ENCODE measurements at regions not wholly inside any gene's neighbourhood (a gene's known extent, or its start where the extent isn't known, plus 50 kb on each side); places are given as distances from the start of the nearest gene placed in this dataset.
"Not testable (repeated sequence)": the region's sequence is repeated elsewhere in the genome, so short reads cannot be mapped to it uniquely, and the experiment has no call there.

DNA sequence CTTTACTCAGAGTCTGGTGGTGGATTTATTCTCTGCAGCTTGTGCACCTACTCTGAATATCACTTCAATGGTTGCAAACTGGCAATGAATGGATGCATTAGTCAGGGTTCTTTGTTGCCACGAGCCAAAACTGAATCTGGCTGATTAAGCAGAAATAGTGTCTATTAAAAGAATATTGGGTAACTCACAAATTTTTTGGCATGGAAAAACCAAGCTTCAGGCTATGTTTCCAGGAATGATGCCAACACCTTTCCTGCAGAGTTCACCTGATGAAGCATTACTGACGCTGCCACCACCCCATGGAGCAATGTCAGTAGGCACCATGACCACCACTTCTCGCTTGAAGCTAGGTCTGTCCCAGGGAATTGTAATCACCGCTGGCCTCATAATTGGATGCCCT, 597.8 kb upstream of the SLC10A2 start:
- no peak for DNase-seq (ENCODE audit: low read depth in 4 of 4, low spot score in 3 of 4)

DNA sequence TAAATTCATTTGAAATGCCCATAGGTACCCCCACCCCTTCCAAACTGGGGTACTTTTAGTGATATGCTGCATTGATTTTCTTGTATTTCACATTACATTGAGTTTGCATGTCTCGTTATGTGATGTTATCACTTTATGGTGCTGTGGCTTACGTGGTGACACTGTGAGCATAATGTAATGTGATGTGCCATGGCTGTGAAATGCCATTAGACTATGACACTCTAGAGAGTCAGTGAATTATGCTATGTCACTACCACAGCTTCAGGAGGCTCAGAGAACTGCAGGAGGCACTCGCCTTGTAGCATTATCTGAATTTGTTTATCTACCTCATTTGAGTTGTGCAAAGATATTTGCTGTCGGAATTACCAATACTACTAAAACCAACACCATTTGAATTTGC, 590.1 kb upstream of the SLC10A2 start:
- no peak for DNase-seq (ENCODE audit: low read depth in 4 of 4, low spot score in 3 of 4)

DNA sequence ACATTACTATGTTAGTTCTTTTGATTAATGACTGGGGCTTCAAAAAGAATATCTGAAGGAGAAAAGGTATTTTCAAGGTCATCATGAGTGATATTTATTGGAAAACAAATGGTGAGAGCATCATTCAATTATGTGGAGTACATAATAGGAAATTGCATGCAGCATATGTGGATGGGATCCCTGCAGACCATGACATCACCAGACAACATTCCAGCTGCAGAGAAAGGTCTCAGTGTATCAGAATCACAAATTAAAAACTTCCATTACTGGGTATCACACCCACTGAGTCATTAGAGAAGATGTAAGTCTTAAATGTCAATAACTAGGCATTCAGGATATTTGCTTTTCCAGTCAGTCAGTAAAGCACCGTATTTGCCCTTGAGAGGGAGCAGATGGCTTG, 574.4 kb upstream of the SLC10A2 start:
- no peak for DNase-seq (ENCODE audit: low read depth in 4 of 4, low spot score in 3 of 4)

DNA sequence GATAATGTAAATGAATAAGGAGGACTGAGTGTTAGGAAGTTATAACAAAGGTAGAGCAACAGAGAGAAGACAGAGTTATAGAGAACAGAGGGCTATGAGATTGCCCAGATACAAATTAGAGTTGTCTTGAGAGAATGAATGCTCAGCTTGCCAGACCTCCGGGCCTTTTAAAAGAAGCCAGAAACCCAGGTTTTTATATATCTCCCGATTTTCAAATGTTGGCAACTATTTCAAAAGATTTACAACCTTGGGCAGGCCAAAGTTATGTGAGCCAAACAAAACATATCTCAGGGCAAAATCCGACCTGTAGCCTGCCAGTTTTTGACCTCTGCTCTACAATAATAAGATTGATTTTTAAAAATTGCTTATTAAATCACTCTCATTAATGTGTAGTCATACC, 573.1 kb upstream of the SLC10A2 start:
- no peak for DNase-seq (ENCODE audit: low read depth in 4 of 4, low spot score in 3 of 4)

DNA sequence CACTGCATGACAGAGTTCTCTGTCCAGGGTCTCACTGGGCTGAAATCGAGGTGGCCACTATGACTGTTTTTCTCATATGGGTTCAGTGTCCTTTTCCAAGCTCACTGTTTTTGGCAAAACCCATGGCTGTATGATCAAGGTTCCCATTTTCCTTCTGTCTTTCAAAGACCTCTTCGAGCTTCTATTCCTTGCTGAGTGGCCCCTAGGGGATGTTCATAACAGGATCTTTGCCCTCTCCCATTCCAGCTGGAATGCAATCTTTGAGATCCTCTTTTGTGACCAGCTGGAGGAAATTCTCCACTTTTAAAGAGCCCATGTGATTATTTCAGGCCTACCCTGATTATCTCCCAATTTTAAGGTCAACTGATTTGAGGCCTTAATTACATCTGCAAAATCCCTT, 572.5 kb upstream of the SLC10A2 start:
- no peak for DNase-seq (ENCODE audit: low read depth in 4 of 4, low spot score in 3 of 4)

DNA sequence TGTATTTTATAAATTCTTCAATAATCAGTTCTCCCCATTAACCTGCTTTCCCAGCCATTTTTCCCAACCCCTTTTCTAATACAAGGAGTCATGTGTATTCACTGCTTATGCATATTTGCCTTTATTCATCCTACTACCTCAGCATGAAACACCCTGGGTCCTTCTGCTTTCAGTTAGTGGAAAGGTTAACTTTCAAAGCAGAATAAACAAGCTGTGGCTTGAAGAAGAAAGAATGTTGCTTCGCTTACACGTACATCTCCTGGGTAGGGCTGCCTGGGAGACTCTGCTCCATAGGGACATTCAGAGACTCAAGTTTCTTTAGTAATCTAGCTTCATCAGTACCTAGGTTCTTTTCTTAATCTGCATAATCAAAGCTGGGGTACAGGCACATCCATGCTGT, 567.8 kb upstream of the SLC10A2 start:
- DNase-seq (ENCODE audit: low read depth in 4 of 4, low spot score in 3 of 4), result no peak

DNA sequence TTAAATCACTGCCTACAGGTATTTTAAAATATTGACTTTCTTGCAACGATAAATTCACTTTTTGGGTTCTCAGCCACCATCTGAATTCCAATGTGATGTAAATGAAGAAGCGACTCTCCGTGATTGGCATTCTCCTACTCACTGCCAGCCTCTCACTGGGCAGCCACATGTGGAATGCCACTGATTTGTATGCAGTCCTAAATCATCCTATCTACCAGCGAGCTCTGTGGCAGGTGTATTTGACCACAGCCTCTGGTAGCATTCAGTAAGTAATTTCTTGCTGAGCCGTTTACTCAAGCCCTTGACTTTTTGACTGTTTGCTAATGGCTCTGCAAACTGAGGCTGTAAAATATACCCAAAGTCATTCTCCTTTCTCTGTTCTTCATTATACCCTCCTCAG, 559.0 kb upstream of the SLC10A2 start:
- no peak for DNase-seq (ENCODE audit: low read depth in 4 of 4, low spot score in 3 of 4)

DNA sequence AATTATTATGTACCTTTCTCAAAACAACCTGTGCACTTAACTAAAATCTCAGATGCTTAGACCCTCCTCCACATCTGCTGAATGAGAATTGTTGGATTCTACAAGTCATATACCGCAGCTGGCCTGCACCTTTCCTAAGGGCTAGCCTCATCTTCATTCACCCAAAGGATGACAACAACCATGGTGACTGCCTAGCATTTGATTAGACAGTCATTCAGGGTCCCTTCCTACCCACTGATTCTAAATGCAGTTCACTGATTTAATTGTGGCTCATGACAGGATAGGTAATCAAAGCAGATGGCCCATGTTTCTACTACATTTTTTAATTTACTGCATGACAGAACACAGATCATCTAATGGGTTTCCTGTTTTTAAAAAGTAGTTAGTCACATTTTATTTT, 551.9 kb upstream of the SLC10A2 start:
- no peak for DNase-seq (ENCODE audit: low read depth in 4 of 4, low spot score in 3 of 4)

DNA sequence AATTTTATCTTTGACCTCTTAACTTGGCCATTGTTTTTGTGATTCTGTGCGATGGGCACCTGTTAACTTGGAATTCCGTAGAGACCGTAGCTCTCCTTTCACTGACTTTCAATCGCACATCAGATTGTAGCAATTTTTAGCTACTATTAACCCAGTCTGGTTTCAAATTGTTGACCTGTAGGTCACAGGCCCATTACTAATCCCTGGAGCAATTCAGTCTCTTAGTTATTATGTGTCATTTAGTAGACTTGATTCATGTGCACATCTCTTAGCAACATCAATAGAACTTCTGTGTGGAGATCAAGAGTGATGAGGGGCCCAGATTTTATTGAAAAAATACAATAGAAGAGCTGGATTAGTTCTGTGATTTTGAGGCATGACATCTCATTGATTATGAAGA, 549.6 kb upstream of the SLC10A2 start:
- DNase-seq (ENCODE audit: low read depth in 4 of 4, low spot score in 3 of 4), result no peak

DNA sequence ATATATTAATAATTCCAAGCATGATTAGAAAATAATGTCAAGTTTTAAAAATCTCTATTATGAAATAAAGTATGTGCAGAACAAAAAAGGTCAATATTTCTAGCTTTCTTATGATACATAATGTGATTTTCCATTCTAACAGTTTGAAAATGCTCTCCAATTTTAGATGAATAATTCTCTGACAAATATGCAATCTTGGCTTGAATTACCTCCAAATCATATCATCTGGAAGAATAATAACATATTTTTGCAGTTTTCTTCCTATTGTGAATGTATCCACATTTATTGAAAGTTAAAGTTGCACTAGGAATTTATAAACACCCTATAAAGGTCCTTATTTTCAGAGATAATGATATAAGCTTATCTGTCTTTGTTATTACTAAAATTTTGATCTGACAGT, 548.5 kb upstream of the SLC10A2 start:
- DNase-seq (ENCODE audit: low read depth in 4 of 4, low spot score in 3 of 4), result no peak

DNA sequence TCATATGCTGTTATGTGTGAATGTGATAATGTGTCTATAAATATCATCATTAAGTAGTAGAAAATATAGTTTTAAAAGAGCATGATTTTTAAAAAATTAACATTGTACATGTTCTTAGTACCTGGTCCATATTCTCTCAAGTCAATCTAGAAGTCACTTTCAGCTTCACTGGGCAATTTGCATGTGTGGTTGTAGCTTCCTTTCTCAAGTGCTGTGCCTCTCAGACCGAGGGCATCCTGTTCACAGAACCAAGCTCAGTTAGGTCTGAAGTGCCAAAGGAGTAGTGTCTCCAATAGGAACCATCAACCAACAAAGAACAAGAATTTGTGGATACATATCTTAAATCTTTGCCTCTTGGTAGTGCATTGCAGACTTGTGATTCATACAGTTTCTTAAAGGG, 541.8 kb upstream of the SLC10A2 start:
- no peak for DNase-seq (ENCODE audit: low read depth in 4 of 4, low spot score in 3 of 4)

DNA sequence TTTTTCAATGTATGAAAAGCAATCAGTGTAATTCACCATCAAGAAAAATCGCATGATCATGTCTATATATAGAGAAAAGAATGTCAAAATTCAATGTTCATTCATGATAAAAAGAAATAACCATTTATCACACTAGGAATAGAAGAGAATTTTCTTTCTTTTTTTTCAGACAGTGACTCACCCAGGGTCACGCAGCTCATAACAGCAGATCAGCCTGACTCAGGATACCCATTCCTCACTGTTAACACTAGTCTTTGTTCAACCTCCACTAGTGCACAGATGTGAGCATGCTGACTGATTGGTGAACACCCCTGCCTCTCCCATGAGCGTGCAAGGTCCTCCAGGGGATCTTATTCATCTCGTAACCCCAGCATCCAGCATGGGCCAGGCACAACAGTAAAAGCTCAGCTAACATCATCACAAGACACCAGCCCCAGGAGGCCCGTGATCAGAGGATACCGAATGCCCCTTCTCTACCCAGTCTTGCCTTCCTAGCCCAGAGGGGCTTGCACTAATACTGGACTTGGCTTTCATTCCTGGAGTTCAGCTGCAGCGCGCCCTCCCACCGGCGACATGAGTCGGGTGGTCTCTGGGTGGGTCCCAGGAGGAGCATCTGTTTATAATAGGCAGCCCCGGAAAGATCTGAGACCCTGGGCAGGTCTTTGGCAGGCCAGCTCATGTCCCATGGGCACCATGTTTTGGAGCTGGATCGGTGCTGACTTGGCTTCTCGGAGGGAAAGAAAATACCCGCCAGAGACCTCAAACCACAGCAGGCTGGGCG, 539.5 kb upstream of the SLC10A2 start:
- no peak for DNase-seq (ENCODE audit: low read depth in 4 of 4, low spot score in 3 of 4)

DNA sequence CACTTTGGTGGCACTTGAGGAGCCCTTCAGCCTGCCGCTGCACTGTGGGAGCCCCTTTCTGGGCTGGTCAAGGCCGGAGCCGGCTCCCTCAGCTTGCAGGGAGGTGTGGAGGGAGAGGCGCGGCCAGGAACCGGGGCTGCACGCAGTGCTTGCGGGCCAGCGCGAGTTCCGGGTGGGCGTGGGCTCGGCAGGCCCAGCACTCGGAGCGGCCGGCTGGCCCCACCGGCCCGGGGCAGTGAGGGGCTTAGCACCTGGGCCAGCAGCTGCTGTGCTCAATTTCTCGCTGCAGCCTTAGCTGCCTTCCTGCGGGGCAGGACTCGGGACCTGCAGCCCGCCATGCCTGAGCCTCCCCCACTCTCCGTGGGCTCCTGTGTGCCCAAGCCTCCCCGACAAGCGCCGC, 533.7 kb upstream of the SLC10A2 start:
- DNase-seq (ENCODE audit: low read depth in 4 of 4, low spot score in 3 of 4), result not testable (repeated sequence)

DNA sequence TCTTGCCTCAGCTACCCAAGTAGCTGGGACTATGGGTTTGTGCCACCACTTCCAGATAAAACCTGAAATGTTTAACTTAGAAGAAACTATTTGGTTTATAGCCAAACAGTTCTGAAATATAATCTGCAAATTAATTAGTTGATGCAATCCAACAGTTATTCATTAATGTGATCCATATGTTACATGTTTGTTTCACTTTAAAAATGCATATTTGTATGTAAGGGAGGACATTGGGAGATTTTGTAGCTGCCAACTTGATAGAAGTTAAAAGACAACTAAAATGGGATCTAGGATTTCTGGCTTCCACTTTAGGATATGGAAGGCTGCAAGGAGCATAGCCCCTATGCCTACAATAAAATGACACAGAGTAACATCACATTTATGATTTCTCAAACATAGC, 532.5 kb upstream of the SLC10A2 start:
- DNase-seq (ENCODE audit: low read depth in 4 of 4, low spot score in 3 of 4), result no peak

DNA sequence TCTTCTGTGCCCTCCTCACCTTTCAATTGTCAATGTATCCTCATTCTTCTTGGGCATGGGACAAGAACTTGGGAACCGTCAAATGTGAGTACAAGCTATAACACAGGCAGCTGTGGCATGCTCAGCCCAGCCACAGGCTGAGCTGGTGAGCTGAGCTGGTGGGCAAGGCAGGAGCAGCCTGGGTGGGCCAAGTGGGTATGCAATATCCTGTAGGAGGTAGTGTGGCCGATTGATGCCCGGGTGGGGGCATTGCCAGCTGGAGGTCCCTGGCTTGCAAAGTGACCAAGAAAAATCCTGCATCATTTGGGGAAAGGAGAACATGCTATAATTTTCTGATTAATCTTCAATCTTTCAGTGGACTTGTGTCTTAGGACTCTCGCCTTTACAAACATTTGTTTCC, 507.2 kb upstream of the SLC10A2 start:
- DNase-seq (ENCODE audit: low read depth in 4 of 4, low spot score in 3 of 4), result no peak

DNA sequence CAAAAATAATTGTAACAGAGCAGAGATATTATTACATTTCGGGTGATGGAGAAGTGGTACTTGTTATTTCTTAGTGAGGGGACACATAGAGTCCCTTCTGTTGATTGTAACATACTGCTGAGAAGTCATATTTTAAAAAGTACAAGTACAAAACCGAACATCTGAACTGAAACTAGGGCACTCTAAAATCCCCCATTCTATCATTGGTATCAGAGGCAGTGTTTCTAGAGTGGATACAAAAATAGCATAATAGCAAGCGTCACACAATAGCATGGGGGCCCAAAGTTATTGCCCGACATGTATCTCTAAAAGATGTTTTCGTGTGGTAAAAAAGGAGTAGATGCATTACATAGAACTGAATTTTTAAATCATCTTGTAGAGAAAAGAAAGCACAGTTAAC, 502.1 kb upstream of the SLC10A2 start:
- DNase-seq (ENCODE audit: low read depth in 4 of 4, low spot score in 3 of 4), result no peak

DNA sequence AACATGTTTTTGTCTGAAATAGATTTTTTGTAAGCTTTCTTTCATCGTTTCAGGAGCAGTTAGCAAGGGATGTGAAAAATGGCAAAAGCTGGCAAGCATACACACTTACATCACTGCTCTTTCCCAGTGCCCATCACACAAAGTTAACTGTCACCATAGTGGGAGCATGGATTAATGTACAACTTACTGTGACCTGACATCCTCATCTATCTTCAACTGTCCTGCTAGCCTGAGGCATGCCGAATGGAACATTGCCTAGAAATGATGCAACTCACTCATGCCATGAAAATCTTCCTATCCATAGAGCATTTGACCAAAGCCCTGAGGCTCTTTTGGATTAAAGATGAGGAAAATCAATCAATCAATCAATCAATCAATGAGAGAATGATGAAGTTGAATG, 491.7 kb upstream of the SLC10A2 start:
- no peak for DNase-seq (ENCODE audit: low read depth in 4 of 4, low spot score in 3 of 4)

DNA sequence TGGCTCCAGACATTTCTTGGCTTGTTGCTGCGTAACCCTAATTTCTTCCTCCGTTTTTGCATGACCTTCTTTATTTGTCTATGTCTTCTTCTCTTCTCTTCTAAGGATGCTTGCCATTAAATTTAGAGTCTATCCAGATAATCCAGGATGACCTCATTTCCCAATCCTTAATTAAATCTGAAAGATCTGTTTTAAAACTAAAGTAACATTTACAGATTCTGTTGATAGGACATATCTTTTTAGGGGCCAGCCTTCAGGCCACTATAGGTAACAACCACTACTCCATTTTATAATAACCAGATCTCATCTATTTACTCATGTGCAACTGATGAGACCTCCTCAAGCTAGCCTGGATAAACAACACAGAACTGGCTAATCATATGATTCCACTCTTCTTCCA, 490.5 kb upstream of the SLC10A2 start:
- DNase-seq (ENCODE audit: low read depth in 4 of 4, low spot score in 3 of 4), result no peak

DNA sequence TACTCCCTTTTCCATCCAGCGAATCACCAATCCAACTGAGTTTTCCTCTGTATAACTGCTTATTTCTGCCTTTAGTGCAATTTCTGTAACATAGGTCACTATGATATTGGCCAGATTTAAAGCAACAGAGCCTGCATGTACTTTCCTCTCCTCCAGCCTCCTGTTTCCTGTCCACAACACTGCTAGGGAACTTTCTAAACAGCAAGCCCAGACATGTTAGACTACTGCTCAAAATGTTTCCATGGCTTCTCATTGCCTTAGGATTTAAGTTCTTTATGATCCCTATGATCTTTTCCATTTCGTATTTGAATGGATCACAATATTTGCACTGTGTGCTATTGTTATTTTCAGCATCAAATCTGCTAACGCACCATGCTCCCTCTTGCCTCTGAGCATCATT, 481.7 kb upstream of the SLC10A2 start:
- DNase-seq (ENCODE audit: low read depth in 4 of 4, low spot score in 3 of 4), result no peak

DNA sequence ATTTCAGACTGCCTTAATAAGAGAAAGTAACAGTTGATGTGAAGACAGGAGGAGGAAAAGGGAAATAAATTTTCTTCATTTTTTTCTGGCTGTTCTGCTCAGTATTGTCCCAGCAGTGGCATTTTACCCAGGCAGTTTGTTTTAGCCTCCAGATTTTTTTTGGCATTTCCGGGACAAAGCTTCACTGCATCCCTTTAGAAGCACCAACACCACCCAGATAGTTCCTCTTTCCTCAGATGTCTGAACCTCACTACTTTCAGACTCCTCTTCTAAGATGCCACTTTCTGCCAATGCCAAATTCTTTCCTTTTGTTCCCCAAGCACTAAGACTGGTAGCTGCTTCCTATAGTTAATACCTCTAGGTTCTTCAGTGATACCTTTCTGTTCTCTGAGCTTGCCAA, 480.1 kb upstream of the SLC10A2 start:
- no peak for DNase-seq (ENCODE audit: low read depth in 4 of 4, low spot score in 3 of 4)

DNA sequence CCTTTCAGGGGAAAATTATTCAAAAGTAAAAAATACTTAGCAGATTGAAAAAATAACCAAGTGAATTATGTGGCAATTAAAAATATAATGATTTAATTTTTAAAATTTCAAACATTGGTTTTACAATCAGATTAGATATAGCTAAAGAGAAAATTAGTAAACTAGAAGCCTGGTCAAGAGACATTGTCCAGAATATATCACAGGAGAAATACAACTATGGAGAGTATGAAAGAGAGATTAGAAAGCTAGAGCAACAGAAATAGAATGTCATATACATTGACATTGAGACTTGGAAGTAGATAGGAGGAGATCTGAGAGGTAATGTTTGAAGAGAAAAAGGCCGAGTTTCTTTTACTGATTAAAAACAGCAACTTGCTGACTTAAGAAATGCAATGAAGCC, 476.4 kb upstream of the SLC10A2 start:
- DNase-seq (ENCODE audit: low read depth in 4 of 4, low spot score in 3 of 4), result no peak

DNA sequence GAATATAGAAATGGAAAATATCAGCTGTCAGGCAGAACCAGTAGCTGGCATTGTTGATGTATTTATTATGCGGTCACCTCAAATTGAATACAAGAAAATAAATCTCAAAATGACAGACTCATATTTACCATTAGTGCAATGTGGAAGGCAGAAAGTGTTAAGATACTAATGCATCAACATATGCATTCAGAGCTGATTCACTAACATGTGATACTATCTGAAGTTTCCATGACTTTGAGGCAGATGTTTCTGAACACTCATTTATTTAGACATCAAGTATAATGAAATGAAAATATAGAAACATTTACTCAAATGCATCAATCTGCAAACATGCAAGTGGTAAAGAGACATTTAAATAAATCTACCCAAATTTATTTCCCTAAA, 474.2 kb upstream of the SLC10A2 start:
- DNase-seq (ENCODE audit: low read depth in 4 of 4, low spot score in 3 of 4), result no peak

DNA sequence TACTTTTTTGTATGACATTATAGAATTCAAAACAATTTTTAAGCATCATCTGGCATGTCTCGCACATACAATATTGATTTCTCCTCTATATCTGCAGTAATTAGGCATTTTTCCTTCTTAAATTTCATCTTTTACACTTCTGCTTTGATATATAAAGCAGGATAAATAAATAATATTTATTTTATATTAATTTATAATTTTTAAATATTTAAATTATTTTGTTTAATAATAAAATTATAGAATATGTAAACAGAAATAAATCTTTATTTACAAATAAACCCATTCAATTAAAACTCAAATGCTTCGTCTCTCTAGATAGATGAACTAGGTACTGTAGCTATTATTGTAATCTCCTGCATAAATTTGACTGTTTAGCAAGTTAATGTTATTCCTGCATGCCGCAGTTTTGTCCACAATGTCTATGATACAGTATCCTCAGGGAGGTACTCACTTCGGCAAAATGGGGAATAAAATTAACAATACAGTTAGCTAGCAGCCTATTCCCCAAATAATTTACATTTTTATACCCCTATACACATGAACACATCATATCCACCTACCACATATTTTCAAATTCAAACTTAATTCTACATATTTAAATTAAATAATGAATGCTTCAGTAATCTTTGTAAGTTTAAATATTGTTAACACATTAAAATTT, 473.6 kb upstream of the SLC10A2 start:
- DNase-seq (ENCODE audit: low read depth in 4 of 4, low spot score in 3 of 4), result no peak
